Urothelium cell line (cell line): ENCODE measurements at regions not wholly inside any gene's neighbourhood (a gene's known extent, or its start where the extent isn't known, plus 50 kb on each side); places are given as distances from the start of the nearest gene placed in this dataset.
"Not testable (repeated sequence)": the region's sequence is repeated elsewhere in the genome, so short reads cannot be mapped to it uniquely, and the experiment has no call there.

Experiments used
- DNase-seq: peaks from one replicate; pipeline ENCODE4 v3.0.0; 2011; ENCODE audit warnings: low spot score, mixed read lengths
- FAIRE-seq: peaks from 2 replicates; lab custom pipeline; 2011; peaks lifted over from hg19 to GRCh38; lab: Jason Lieb, UNC

DNA sequence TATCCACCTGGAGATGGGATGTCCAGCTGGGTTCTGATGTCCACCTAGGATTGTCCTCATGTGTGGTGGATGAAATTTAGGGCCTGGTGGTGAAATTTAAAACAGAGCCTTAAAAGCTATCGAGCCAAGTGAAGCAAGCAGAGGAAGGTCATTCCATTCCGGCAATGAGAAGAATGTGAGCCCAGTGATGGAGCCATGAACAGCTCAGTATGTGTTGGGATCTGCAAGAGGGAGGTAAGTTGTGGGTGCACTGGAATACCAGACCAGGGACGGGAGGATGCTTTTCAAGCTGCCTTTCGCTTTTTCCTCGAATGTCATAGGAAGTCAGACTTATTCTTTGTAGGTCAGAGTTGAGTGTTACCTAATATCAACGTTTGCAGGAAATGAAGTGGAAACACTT is 80.6 kb upstream of the THOC3 start:
- not testable (repeated sequence) for FAIRE-seq
- peak; percentile 0 for DNase-seq

DNA sequence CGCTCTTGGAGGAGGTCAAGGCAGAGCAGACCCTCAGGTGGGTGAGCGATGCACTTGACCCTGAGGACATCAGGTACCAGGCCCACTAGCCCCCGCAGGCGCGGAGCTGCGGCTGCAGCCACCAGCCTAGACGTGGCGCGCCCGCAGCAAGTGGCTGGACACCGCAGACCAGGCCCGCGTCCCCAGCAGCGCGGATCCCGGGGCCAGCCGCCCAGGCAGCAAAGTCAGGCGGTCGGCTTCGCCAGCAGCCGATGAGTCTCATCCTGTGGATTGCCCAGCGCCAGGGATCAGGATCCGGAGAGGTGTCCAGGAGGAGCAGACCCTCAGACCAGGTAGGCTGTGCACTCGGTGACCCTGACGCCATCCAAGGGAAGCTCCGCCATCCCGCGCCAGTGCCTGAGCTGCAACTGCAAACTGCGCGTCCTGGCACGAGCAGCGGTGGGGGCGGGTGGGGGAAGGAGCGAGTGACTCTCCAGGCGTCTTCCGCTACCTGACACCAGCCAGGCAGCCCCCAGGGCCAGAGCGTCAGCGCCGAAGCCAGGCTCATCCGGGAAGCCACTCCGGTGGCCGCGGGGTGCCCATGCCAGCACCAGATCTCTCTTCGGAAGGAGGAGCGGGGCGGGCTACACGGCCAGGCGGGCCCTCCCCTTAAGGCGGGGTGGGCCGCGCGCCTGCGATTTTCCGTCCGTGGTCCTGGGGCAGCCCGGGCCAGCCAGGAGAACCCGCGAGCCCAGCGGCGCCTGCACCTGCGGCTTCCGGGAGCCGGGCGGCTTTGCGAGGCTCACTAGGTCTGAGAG is 92.6 kb upstream of the THOC3 start:
- FAIRE-seq, DNase-seq: not testable (repeated sequence)

DNA sequence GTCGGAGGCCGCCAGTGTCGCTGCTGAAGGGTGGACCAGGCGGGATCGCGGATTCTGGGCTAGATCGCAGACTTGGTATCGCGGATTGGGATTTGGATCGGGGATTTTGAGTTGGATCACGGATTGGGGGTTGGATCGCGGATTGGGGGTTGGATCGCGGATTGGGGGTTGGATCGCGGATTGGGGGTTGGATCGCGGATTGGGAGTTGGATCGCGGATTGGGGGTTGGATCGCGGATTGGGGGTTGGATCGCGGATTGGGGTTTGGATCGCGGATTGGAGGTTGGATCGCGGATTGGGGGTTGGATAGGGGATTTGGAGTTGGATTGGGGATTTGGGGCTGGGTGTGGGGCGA is 93.1 kb upstream of the THOC3 start:
- not testable (repeated sequence) for FAIRE-seq, DNase-seq

DNA sequence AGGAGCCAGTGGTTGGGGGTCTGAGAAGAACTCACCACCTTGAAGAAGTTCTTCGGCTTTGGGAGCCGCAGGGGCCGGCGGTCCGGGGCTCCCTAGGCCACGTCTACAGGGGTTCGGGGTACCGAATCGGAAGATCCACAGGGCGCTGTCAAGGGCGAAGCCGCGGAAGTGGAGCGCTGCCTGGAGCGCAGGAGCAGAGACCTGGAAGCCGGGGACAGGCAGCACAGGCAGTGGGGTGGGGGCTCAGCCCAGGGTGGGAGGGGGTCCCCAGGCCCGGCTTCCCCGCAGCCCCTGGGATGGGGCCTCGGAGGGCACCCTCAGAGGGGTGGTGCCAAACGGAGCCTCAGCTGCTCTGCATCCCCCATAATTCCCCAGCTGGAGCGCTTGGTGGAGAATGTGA is 93.5 kb upstream of the THOC3 start:
- FAIRE-seq: not testable (repeated sequence)

DNA sequence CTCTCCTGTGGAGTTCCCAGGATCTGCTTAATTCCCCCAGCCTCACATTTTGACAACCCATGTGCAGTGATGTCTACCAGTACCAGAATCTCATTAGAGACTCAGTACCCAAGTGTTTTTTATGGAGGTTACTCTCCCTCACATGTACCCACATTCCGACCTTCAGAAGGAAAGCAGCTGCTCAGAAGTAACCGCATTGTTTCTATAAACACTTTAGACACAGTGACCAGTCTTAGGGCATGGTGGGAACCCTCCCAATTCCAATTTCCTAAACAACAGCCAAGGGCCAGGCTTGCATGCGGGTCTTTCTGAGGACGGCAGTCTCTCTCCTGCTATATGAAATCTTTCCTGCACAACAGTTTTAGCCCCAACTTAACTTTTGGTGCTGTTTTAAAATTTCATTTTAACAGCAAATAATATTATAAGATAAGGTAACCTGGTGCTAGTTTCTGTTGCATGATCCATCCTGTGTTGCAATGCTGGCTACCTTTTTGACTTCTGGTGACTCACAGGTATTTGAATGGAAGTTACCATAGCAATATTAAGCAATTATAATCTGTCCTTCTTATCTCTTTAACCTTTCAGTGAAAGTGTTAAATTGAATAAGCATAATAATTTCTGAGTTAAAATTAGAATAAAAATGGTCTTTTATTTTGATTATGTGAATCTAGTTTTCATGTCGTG is 98.3 kb upstream of the THOC3 start:
- not testable (repeated sequence) for FAIRE-seq, DNase-seq

More for the DNA sequence above, 93.5 kb upstream of the THOC3 start:
- DNase-seq: not testable (repeated sequence)

DNA sequence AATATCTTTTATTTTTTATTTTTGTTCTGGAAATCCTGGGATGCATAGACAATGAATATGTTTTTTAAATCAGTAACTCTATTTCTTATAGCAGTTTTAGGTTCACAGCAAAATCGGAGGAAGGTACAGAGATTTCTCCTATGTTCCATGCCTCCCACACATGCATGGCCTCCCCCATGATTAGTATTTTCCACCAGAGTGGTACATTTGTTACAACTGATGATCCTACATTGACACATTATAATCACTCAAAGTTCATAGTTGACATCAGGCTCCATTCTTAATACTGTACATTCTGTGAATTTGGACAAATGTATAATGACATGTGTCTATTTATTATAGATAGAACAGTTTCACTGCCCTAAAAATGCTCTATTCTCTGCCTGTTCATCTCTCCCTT is 99.0 kb upstream of the THOC3 start:
- DNase-seq, FAIRE-seq: not testable (repeated sequence)

DNA sequence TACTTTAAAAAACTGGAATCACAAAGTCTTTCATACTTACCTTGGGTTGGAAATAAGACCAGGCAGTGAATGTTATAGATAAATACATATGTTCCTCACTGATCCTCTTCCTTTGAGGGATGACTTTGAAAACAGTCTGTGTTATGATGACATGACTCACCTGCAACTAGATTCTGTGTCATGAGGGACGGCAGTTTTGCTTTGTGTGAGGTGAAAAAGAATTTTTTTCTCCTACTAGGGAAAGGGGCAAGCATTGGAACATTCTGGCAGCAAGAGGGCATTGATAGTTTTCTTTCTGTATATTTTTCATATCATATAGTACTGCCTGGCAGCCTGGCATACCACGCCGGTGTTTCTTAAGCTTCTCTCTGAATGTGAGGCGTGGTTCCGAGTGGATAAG is 99.8 kb upstream of the THOC3 start:
- FAIRE-seq, DNase-seq: not testable (repeated sequence)

DNA sequence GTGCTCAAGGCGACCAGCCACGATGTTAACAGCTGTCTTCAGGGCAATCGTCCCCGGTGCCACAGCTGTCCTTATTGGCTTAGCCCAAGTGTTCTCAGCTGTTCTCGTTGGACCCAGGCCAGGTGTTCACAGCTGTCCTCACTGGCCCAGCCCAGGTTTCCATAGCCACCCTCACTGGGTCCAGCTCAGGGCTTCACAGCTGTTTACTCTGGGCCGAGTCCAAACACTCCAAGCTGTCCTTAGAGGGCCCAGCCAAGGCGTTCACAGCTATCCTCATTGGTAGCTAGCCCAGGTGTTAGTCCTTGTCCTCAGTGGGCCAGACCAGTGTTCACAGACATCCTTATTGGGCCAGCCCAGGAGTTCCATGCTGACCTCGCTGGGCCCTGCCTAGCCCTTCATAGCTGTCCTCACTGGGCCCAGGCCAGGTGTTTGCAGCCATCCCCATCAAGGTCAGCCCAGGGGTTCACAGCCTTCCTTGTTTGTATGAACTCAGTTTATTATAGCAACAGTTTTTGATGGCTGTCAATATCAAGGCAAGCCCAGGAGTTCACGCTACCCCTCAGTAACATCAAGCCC is 106.0 kb upstream of the THOC3 start:
- FAIRE-seq, DNase-seq: not testable (repeated sequence)

DNA sequence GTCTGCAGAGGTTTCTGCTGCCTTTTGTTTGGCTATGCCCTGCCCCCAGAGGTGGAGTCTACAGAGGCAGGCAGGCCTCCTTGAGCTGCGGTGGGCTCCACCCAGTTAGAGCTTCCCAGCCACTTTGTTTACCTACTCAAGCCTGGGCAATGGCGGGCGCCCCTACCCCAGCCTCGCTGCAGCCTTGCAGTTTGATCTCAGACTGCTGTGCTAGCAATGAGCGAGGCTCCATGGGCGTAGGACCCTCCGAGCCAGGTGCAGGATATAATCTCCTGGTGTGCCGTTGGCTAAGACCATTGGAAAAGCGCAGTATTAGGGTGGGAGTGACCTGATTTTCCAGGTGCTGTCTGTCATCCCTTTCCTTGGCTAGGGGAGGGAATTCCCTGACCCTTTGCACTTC is 115.6 kb upstream of the THOC3 start:
- not testable (repeated sequence) for FAIRE-seq, DNase-seq

DNA sequence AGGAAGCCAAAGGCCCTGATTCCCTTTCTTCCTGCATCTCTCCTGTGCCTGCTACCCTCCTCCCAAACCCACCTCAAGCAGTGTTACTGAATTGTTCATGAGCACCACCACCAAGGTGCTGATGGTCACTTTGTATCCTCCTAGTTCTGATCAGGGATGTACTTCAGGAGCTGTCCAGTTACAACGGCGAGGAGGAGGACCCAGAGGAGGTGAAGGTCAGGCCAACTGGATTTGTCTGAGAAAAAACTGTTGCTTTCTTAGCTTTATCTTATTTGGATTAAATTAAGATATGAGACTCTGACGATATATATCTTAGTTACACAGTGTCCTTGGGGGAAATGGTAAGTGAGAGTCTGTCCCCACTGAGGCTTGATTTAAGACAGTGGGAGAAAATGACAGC is 135.0 kb upstream of the THOC3 start:
- not testable (repeated sequence) for DNase-seq, FAIRE-seq

DNA sequence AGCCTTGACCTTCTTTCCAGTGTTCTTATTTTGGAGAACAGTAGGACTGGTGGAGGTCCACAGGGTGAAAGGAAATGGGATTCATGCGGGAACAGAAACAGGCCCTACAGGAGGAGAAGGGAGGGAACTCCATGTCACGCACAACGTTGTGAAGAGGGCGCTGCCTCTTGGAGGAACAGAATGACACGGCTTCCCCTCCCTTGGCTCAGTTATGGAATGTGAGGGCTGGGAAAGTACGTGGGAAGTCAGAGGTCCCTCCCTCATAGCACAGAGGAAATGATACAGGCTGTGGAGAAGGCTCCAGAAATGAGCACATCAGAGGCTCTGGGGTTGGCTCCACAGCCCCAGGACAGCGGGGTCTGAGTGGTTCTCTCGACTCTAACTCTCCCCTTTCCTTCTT is 125.3 kb upstream of the SIMC1 start:
- not testable (repeated sequence) for FAIRE-seq, DNase-seq

DNA sequence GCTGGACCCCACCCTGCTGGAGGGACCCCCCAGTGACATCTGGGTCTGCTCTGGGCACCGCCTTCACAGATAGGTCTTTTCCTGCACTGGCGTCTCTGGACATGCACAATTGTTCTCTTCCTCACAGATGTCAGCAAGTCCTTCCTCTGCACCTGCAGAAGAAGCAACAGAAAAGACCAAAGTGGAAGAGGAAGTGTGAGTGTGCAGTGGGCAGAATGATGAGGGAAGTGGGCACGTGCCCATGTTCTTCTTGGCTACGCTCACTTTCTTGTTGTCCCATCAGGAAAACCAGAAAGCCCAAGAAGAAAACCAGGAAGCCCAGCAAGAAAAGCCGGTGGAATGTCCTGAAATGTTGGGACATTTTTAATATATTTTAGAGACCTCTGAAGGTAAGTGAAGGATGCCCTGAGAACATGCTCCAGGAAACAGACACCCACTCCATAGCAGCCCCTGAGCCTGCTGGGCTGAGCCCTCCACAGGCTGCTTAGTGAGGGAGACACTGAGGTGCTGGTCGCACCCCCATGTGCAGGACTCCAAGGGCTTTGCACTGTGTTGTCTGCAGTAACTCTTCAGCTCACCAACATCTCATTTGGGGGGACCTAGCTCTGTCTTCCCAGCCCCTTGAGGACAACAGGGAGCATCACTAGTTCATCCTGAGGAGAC is 124.4 kb upstream of the SIMC1 start:
- not testable (repeated sequence) for DNase-seq, FAIRE-seq

DNA sequence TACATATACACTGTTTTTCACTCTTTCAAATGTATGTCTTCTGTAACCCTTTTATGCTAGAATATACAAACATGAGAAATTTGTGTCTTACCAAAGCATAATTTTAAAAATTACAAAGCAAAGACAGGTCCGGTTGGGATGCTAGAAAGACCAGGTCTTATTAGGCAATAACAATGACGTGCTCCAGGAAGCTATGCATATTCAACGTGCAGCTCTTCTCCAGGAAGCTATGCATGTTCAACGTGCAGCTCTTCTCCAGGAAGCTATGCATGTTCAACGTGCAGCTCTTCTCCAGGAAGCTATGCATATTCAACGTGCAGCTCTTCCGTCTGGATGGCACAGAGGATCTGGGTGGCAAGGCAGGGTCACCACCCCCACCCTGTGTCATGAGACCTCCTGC is 123.4 kb upstream of the SIMC1 start:
- FAIRE-seq, DNase-seq: not testable (repeated sequence)

DNA sequence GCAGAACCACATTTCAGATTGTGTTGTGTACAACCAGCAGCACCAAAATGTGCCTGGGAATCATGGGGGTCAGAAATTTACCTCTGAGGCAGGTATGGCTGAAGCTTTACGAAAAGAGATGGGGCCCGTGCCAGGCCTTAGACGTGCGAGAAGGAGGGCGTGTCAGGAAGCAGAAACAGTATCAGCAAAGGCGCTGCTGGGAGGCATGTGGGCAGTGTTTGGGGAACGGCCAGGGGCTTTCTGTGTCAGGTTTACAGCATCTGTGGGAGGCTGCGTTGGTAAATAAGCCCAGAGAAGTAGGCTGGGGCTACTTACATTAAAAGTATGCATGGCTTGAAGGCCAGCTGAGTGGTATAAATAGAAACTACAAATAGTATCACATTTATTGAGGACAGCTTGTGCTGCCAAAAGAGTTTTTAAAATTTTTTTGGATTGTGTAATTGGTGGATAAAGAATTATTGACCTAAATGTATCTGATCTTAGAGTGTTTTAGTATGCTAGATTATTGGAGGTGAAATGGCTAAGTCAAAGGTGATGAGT is 120.5 kb upstream of the SIMC1 start:
- not testable (repeated sequence) for FAIRE-seq, DNase-seq

DNA sequence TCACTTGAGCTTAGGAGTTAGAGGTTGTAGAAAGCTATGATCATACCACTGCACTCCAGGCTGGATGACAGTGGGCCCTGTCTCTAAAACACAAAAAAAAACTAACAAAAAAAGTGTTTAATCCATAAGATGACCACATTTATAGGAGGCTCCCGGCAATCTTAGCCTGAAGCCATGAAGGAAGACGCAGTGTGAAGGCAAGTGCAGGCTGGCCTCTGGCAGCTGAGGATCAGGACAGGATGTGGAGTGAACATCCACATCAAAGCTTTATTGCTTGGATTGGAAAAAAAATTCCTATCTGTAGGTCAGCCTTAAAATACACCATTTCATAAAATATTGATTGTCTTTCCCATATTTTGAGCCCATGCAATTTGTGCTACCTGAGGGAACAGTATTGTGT is 115.9 kb upstream of the SIMC1 start:
- not testable (repeated sequence) for DNase-seq, FAIRE-seq

DNA sequence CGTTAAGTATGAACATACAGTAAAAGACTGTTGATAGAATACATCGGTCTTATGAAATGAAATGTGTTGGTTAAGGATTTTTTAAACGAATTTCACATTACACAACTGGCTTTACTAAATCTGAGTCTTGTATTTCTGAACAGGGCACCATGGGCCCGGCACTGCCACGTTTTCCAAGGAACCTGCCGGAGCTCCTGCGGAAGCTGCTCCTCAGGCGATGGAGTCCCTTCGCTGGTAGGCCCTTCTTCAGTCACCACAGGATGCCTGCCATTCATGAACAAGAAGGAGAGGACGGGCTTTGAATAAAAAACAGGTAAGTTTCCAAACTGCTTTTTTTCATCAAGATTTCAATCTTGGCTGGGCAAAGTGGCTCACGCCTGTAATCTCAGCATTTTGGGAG is 114.1 kb upstream of the SIMC1 start:
- not testable (repeated sequence) for FAIRE-seq

DNA sequence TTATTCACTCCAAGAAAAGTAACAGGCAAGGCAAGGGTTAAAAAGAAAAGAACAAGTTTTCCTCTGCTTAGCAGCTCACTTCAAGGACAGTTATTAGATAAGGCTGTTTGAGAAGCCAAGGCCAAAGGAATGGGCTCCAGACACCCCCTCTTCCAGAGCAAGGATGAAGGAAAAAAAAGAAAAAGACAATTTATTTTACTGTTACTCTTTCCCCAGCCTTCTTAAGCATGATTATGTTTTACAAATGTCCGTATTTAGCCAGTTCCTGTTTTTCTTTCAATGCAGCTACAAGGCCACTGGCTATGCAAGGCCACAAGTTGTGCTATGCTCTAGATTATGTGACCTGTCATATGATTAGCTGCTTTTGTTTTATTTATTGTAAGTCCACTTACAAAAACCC is 106.5 kb upstream of the SIMC1 start:
- no peak for DNase-seq
- FAIRE-seq: no peak

More for the DNA sequence above, 114.1 kb upstream of the SIMC1 start:
- DNase-seq: not testable (repeated sequence)

DNA sequence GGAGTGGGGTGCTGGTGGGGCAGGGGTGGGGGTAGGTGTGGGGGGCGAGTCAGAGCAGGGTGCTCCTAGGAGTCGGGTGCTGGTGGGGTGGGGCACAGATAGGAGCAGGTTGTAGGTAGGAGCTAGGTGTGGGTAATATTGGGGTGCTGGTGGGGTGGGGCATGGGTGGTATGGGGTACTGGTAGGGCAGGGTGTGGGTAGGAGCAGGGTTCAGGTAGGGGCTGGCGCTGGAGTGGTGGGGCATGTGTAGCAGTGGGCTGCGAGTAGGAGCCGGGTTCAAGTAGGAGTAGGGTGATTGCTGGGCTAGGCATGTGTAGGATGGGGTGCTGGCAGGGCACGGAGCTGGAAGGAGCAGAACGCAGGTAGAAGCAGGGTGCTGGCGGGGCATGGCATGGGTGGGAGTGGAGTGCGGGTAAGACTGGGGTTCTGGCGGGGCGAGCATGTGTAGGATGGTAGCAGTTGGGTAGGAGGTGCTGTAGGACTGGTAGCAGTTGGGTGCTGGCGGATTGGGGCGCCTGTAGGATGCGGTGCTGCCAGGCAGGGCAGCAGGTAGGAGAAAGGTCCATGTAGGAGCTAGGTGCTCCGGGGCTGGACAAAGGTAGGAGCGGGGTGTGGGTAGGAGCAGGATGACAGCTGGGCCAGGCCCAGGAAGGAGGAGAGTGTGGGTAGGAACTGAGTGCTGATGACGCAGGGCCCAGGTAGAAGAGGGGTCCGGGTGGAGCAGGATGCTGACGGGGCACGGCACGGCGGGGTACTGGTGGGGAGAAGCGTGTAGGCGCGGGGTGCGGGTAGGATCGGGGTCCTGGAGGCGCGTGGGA is 105.5 kb upstream of the SIMC1 start:
- FAIRE-seq: no peak
- no peak for DNase-seq

DNA sequence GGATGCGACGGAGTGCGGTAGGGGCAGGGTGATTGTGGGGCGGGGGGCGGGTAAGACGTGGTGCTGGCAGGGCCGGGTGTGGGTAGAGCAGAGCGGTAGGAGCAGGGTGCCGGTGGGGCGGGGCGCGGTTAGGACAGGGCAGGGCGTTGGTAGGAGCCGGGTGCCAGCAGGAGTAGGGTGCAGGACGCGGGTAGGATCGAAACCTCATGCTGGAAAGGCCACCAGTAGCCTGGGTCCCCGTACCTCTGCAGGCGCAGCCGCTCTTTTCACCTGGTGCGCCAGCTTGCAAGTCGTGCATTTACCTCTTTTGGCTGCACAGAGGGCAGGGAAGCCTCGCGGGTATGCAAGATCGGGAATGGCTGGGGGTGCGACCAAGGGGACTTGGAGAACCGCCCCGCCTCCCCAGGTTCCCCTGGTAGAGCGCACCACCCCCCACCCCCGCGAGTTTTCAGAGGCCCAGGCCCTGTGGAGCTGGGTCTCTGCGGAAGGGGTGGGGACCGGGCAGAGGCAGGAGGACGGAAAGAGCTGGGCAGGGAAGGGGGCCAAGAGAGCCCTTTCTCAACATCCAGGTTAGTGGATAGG is 104.8 kb upstream of the SIMC1 start:
- FAIRE-seq: no peak

DNA sequence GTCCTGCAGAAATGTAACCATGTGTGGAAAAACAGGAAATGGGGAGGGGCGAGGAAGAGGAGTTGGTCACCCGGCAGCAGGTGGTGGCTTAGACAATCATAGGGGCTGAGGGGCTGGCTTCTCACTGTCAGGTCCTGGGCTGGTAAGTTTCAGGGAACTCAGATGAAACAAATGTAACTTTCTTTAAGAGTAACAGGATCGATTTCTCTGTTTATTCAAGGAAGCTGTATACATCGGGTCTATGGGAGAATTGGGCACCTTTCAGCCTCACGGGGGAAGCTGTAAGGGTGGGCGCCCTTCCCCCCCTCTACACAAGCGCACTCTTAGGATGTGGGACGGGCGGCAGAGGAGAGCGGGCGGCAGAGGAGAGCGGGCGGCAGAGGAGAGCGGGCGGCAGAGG is 104.3 kb upstream of the SIMC1 start:
- DNase-seq (no peak), FAIRE-seq (no peak)

More for the DNA sequence above, 104.8 kb upstream of the SIMC1 start:
- DNase-seq: no peak
